Activated CD4-positive, alpha-beta T cell treated with anti-CD3 and anti-CD28 coated beads for 24 hours (primary cell): ENCODE measurements at regions not wholly inside any gene's neighbourhood (a gene's known extent, or its start where the extent isn't known, plus 50 kb on each side); places are given as distances from the start of the nearest gene placed in this dataset.
"Not testable (repeated sequence)": the region's sequence is repeated elsewhere in the genome, so short reads cannot be mapped to it uniquely, and the experiment has no call there.

Source experiments
- DNase-seq, 2 donors: peaks; one replicate each; pipeline ENCODE4 v3.0.0-alpha.2; 2020; ENCODE audit warnings: low read depth in 2 of 2

DNA sequence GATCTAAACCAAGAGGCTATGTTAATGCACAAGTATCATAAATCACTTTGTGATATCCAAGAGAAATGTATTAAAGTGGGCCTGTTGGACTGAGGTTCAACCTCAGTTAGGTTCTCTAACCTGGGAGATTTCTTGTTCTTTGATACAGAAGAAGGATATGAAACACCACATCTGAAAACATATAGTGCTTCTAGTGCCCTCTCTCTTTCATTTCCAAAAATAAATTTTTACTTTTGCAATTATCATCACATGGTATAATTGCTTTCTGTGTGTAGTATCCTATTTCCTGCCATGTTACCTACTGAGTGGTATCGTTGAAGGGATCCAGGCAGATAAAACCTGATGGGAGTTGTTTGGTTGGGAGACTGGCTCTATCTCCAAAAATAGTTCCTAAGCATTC, 264.9 kb downstream of the CCER1 start:
- DNase-seq = no peak

DNA sequence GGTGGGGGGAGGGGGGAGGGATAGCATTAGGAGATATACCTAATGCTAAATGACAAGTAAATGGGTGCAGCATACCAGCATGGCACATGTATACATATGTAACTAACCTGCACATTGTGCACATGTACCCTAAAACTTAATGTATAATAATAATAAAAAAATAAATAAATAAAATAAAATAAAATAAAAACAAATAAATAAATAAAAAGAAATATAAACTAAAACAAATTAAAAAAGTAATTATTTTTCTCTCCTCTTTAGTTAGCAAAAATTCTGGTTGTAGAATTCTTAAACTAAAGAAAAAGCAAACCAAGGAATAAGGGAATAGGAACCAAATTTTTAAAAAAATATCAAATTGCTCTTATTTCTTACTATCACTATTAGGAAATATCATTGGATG, 267.3 kb downstream of the CCER1 start:
- not testable (repeated sequence) for DNase-seq

DNA sequence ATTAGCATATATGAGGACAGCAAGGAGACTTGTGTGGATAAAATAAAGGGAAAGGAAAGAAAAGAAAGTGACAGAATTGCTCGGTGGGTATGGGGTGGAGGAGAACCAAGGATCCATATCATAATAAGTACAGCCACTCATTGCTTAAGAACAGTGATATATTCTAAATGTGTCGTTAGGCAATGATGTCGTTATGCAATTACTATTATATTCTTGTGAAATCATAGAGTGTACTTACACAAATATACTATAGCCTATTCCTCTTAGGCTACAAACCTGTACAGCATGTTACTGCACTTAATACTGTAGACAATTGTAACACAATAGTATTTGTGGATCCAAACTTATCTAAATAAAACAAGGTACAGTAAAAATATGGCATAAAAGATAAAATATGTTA, 271.1 kb downstream of the CCER1 start:
- DNase-seq = no peak

DNA sequence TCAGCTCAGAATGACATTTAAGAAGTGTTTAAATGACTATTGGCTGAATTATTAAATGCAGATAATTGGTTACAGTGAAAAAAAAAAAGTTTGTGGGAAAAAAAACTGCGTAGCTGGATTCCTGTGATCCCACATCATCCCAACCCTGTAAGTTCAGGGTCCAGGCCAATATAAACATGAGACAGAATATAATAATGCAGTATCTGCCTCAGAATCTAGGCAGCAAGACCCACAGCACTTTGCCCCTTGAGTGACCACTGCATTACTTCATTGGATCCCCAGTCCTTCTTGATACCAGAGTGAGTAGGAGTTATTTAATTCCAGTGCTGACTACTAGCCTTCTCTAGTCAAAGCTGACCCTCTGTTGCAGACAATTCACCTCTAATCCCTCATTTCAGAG, 272.6 kb downstream of the CCER1 start:
- no peak for DNase-seq

DNA sequence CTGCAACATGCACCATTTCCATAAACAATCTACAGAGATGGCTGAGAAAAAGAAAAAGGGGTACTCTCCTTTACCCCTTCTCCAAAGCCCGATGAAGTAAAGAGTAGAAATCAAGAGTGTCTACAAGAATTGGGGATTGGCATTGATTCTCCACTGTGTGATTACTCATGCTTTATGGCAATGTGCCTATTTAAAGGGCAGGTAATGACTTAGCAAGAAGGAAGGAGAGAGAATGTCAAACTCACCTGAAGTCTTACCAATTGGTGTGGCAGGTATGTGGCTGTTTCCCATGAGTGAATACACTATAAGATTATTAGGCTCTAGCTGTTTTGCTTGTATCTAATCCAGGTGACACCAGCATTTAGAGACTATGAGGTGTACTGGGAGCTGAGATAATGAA, 275.3 kb downstream of the CCER1 start:
- no peak for DNase-seq

DNA sequence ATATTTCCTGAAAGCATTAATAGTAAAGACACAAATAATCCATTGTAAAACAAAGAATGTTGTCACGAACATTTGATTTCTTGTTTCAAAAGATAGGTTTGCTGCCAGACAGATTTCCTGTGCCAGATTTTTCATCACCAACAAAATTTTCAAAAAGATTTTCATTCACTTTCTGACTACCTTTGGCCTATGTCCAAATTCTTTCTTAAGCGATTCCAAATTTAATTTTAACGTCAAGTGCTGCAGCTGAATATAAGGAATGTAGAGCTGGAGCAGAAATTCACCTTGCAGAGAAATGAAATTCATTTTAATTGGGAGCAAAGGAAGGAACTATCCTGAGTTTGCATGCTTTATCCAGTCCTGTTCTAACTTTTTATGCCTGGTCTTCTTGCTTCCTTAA, 277.4 kb downstream of the CCER1 start:
- no peak for DNase-seq

DNA sequence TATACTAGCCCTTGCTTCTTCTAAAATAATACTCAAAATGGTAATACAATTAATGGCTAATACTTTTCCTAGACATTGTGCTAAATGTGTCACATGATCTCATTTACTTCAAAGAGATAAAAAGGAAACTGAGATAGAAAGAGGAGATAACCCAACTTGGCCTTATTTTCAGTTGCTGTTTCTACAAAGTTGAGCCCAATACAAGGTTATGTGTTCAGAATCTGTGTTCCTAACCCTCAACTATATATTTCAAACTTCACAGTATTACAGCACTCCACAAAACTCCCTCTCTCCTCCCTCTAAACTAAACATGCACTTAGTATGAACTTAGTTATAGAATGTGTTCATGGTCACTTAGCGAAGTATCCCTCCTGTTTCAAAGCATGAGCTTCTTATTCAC, 277.9 kb downstream of the CCER1 start:
- DNase-seq = no peak

DNA sequence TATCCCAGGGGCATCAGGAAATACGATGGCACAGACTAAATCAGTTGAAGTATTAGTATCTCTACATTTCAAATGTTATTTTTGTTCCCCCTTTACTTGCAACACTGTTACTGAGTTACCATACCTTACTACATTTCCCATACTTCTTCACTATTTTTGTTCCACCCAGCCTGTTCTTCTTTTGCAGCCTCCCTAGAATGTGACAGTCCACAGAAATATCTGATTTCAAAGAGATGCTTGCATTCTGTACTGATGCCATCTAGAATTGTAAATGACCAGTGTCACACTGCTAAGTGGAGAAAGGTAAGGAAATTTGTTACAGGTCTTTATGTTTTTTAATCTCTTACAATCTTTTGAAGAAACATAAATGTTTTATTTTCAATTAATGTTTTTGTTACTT, 279.9 kb downstream of the CCER1 start:
- DNase-seq = no peak

DNA sequence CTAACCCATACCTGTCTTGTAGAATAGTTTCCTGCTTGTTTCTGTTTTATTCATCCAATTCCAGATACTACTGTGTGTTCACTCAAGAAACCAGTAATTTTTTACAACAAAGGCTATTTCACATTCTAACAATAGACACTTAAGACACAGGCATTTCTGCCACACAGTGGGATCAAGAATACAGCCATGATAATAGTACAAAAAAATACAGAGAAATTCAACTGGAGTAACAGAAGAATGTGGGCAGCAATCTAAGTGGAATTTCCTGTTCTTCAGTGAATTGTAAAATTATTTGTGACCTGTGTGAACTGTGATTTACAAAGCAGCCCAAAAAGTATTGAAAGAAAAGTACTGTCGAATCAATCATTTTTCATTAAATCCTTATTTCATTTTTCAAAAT, 282.9 kb downstream of the CCER1 start:
- no peak for DNase-seq

DNA sequence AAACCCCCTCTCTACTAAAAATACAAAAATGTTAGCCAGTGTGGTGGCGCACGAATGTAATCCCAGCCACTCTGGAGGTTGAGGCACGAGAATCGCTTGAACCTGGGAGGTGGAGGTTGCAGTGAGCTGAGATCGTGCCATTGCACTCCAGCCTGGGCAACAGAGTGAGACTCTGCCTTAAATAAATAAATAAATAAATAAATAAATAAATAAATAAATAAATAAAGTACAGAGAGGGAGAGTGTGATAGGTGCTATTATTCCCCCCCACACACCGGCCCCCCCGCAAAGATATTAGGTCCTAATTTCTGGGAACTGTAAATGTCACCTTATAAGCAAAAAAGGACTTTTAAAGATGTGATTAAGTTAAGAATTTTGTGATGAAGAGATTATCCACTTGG, 291.0 kb downstream of the CCER1 start:
- DNase-seq = not testable (repeated sequence)

DNA sequence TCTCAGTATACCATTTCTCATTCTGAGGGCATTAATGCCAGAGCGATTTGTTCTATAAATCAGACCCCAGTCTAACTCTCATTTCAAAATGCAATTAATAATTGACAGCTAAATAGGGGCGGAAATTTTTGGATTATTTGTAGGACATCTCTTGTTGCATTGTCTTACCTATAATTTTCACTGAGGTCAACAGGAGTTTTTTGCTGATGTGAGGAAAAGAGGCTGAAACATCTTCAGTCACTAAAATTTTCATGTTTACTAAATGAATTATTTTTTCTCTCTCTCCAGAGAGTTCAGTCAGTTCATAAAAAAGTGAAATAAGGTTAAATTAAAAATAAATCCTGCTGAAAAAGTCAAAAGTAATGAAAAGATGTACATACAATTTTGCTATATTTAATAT, 295.9 kb downstream of the CCER1 start:
- no peak for DNase-seq

DNA sequence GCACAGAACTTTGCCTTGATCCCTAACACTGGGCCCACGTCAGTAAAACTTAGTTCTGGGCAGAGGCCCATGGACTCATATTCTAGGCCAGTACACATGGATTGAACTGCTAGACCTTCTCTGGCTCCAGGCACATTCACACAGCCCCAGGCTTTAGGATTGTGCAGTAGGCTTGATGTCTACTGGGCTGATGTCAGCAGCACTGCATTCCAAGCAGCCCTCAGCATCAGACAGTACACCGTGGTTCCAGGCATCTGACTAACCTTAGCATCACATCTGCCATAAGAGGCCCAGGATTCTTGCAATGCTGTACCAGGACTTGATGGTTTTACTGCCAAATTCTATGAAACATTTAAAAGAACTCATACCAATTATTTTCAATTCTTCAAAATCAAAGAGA, 301.9 kb downstream of the CCER1 start:
- DNase-seq = no peak

DNA sequence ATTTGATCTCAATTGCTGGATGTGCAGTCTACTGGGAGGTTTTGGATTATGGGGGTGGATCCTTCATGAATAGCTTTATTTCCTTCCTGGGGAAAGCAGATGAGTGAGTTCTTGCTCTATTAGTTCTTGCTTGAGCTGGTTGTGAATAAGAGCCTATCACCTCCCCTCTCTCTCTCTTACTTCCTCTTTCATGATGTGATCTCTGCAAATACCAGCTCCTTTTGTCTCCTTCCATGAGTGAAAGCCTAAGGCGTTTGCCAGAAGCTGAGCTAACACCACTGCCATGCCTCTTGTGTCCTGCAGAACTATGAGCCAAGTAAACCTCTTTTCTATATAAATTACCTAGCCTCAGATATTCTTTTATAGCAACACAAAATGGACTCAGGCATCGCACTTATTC, 302.7 kb downstream of the CCER1 start:
- DNase-seq = no peak

DNA sequence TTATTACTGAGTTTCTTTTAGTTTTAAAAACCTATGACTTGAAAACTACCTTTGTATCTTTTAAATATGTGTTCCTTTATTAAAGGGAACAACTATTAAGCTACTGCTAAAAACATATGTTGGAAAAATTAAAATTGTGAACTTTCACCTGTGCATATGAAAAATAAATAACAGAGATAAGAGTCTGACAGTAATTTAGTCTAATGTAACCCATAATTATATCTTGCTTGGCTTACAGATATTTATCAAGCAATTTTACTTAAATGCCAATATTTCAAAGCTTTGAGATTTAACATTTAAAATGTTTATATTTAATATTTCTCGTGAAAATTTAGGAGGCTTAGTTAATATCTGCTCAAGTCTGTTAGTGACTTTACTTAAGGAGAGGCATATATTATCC, 309.8 kb downstream of the CCER1 start:
- DNase-seq = no peak

DNA sequence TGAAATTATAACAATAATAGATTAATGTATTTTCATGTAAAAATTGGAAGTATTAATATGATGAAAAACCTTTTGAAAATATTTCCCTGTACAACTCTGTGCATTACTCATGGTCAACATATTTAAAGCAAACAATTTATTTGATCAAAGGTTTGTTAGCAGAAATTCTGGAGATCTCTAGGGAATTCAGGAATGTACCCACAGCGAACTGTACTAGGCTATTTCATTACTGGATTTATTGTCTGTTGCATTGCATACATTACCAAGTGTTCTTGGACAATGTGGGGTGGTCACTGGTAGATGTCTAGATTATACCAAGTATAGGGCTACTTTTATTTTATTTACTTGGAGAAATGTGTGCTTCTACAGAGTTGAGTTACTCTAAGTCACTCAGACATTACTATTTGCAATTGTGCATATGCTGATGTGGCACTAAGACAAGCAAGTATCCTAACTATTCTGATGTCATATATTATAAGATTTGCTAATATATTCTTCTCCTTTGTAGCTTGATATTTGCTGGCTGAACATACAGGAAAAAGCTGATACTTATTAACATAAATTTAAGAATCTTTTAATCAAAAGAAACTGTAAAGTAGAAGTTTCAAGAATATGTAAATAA, 323.3 kb downstream of the CCER1 start:
- DNase-seq = no peak

DNA sequence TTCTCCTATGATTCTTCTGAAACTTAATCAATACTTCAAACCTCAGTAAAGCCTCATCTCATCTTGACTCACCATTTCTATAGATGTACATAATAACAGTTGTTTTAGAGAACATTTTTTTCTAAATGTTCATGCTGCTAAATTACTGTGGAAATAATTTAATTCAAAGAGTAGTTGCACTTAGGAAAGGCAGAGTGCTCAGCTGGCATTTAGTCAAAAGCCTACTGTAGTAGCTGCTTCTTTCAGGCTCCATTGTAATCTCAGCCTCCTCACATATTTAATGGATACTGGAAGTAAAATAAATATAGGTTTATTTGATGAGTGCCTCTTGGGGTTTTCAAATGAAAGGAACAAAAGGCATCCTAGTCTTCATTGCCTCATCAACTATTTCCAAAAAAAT, 325.0 kb downstream of the CCER1 start:
- no peak for DNase-seq

DNA sequence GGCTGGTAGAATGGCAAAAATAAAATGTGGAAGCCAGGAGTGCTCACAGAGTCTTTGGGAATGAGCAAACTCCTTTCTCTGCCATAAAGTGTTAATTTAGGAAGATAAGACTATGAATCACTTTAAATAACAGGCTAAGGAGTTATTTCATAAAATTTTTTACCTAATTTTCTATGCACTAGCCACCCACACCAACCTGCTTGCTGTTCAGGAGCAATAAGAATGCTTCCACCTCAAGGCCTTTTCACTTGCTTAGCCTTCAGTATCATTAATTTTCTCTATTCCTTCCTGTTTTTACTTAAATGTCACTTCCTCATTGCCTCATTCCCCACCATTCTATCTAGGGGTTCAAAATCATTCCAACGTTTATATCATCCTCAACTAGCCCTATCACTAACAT, 326.8 kb downstream of the CCER1 start:
- no peak for DNase-seq

DNA sequence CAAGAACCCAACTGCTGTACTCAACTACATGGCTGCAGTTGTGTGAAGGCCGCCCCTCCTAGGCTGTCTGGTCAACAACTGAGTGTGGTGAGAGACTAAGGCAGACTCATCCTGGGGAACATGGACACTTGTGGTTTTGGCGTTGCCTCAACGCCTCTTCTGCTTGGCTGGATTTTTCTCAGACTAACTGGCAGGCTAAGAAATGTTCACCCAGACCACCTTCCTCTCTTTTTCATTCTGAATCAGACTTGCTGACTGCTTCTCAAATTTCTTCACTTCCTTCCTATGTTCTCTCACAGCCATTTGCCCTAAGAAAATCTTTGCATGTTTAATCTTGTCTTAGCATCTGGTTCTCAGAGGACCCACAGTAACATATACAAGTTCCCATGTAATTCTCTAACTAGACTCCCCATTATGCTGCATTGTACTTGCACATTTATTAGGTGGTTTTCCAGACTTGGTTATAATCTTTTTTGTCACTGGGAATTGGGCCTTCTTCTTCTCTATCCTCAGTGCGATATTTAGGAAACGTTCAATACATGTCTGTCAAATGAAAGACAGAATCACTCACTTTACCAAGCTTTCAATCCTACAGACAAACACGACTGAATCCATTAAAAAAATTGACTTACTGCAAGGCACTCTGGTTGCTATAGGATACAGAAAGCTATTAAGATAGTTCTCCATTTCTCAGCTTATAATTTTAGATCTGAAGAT, 327.6 kb downstream of the CCER1 start:
- no peak for DNase-seq

DNA sequence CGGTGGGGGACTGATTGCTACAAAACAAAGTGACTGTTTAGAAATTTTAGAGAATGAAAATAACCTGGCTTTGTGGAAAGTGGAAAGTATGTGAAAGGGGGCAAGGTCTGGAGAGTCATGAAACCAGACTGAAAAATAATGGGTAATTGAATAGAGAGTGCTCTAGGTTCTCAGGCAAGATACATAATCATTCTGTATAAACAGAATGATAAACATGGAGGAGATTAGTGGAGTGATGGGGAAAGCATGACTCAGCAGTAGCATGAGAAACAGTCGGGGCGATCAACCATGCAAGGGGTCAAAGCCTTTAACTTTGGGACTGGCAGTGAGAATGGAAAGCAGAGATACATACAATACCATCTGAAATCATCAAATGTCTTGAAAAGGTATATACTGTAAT, 332.5 kb downstream of the CCER1 start:
- no peak for DNase-seq

DNA sequence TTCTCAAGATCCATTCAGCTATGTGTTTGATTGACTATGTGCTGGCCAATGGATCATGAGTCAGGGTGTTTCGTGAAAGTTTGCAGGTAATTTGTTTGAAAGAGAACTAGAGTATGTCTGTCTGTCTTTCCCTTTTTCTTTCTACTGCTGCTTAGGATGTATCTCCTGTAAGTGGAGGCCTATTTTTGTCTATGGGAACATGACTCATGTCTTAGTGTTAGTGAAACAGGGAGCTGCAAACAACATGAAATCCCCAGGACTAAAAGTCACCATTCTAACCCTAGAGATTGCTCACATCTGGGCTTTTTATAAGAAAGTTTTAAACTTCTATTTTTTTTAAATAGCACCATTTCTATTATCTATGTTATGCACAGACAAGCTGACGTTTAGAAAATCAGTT, 333.0 kb downstream of the CCER1 start:
- DNase-seq = no peak

DNA sequence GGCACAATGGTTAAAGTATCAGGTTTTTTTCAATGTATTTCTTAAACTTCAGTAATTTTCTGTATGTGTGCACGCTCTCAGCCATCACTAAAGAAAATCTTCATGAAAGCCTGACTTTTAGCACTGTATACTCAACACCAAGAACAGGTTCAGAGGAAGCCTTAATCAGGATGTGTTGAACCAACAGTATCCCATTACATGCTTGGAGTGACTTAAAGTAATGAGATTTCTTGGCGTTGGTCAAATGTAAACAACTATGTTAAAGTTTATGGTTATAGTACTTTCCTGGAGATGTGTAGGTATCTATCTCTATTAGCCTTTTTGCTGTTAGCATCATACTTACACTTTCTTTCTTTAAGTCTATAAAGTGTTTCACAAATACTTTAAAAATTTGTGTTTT, 335.0 kb downstream of the CCER1 start:
- no peak for DNase-seq

DNA sequence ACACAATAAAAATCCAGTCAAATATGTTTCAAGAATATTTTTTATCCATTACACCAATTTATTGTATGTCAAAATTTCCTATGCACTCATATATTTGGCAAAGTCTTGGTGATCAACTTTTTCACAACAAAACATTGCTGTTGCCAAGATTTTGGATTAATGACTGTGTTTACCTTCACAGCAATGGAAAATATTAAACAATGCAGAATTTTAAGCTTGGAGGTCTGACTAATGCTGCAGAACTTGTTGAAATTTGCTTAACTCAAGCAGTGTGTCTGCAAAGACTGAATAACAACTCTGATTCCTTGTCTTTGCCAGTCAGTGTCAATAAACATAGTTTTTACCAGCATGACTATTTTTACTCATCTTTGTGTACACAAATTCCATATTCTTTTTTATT, 336.4 kb downstream of the CCER1 start:
- no peak for DNase-seq

DNA sequence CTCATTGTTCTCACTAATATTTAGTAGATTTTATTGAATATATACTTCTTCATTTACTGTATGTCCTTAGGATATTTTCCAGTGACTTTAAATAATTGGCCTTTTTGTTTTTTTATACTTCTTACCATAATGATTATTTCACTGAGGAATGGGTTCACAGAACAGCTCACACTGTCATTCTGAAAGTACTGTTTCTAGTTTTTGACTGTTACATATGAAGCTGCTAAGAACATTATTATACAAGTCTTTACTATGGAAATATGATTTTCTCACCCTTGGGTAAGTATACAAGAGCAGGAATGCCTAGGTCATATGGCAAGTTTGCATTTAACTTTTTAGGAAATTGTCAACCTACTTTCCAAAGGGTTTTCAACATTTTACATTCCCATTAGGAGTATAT, 343.1 kb downstream of the CCER1 start:
- DNase-seq = no peak

DNA sequence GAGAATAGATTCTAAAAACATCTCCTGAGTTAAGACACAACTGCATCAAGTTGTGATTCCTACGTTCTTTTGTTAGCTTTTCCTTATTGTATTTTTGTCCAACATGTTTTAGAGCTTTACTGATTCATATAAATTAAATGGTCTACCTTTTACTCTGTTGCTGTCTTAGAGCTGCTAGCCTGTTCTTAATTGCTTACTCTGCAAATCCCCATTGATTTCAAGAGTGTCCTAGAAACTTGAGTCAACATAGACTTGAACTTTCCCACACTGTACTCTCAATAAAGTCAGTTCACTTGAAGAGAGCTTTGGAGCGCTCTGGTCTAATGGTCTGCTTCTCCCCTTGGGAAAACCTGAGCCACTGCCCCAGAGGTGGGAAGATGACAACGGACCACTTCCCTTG, 343.9 kb downstream of the CCER1 start:
- DNase-seq = no peak
